ENCODE measurements at regions not wholly inside any gene's neighbourhood (a gene's known extent, or its start where the extent isn't known, plus 50 kb on each side); places are given as distances from the start of the nearest gene placed in this dataset.

DNA sequence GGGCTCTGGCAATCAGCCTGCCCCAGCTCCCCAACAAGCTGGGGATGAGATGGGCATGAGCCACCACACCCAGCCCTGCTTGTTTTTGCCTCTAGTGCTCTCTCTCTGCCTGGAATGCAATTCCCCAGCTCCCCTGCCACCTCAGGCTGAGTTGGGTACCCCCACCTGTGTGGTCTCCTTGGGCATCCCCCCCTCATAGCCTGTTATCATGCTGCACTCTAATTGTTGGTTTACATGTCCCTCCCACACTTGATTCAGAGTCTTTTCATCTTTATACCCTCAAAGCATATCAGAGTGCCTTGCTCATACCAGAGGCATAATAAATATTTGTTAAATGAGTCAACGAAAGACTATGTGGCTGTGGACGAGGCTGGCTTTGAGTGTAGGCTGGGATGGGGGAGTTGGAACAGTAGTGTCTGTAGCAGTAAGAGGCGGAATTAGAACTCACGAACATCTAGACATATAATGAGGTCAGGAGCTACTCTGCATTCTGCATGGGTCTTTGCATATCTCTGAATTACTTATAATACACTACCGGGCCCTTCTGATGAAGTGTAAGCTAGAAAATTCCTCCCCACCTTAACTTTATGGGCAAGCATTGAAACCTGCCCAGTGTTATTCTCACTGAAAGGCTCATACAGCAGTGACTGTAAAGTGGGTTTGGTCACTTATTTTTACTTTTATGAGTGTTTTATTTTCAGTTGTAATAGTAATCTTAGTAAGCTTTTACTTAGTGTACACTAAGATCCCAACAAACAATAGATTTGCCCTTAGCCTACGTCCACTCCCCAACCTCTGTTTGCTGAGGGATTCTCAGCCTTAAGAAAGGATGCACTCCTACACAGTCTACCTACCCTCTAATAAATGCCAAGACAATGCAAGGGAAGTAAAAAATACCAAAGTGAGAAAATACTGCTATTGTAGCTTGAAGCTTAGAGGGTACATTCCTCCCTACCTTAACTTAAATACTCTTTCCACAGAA lies 58.7 kb downstream of the EDN1 start:
- Histone ChIP-seq H3K27me3 (ENCODE audit: control insufficient read depth, insufficient read depth, low read length) (no peaks in the 10 kb centered on the region), H3K9ac (ENCODE audit: low read length in 3 of 3) (no peak overlapping the region), H3K27ac (ENCODE audit: low read depth in 2 of 2, low read length in 2 of 2) (no peak overlapping the region), H3K4me3 (ENCODE audit: low read length in 3 of 3) (no peak overlapping the region), H3K9me3 (ENCODE audit: control insufficient read depth in 2 of 3, insufficient read depth in 1 of 3, low read length in 3 of 3) (peaks cover 0 to 5% (median 0%) of the 10 kb centered on the region in 3 donors), H3K4me1 (ENCODE audit: control insufficient read depth in 2 of 3, insufficient read depth in 2 of 3, low read depth in 1 of 3, low read length in 3 of 3) (peaks cover 0 to 20% (median 10%) of the 10 kb centered on the region in 3 donors), H3K36me3 (ENCODE audit: control insufficient read depth in 2 of 3, insufficient read depth in 3 of 3, low read length in 3 of 3) (no peaks in the 10 kb centered on the region)
- FAIRE-seq (no peak), DNase-seq (no peak)
- intact Hi-C loops (cut with DNase I), result no loop called here
- TF ChIP-seq, protein P1, sequence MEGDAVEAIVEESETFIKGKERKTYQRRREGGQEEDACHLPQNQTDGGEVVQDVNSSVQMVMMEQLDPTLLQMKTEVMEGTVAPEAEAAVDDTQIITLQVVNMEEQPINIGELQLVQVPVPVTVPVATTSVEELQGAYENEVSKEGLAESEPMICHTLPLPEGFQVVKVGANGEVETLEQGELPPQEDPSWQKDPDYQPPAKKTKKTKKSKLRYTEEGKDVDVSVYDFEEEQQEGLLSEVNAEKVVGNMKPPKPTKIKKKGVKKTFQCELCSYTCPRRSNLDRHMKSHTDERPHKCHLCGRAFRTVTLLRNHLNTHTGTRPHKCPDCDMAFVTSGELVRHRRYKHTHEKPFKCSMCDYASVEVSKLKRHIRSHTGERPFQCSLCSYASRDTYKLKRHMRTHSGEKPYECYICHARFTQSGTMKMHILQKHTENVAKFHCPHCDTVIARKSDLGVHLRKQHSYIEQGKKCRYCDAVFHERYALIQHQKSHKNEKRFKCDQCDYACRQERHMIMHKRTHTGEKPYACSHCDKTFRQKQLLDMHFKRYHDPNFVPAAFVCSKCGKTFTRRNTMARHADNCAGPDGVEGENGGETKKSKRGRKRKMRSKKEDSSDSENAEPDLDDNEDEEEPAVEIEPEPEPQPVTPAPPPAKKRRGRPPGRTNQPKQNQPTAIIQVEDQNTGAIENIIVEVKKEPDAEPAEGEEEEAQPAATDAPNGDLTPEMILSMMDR (IDR thresholded peaks at IDR 0.05; ENCODE audit: borderline replicate concordance, extremely low read depth, insufficient read depth), result no peak

DNA sequence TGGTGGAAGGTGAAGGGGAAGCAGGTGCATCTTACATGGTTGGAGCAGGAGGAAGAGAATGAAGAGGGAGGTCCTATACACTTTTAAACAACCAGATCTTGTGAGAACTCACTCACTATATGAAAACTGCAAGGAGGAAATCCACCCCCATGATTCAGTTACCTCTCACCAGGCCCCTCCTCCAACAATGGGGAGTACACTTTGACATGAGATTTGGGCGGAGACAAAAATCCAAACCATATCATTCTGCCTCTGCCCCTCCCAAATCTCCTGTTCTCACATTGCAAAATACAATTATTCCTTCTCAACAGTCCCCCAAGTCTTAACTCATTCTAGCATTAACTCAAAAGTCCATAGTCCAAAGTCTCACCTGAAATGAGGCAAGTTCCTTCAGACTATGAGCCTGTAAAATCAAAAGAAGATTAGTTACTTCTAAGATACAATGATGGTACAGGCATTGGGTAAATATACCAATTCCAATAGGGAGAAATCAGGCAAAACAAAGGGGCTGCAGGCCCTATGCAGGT lies 60.5 kb downstream of the EDN1 start:
- H3K36me3 ChIP-seq (ENCODE audit: control insufficient read depth in 2 of 3, insufficient read depth in 3 of 3, low read length in 3 of 3), result no peaks in the 10 kb centered on the region
- FAIRE-seq (no peak), DNase-seq (no peak)
- peaks cover 0 to 5% (median 0%) of the 10 kb centered on the region in 3 donors for H3K9me3 ChIP-seq (ENCODE audit: control insufficient read depth in 2 of 3, insufficient read depth in 1 of 3, low read length in 3 of 3)
- peak overlapping the region in 1 of 2 donors; percentile 44 for H3K27ac ChIP-seq (ENCODE audit: low read depth in 2 of 2, low read length in 2 of 2)
- no peak overlapping the region for H3K4me3 ChIP-seq (ENCODE audit: low read length in 3 of 3)
- intact Hi-C loops (cut with DNase I), result no loop called here
- H3K9ac ChIP-seq (ENCODE audit: low read length in 3 of 3), result no peak overlapping the region
- H3K27me3 ChIP-seq (ENCODE audit: control insufficient read depth, insufficient read depth, low read length), result no peaks in the 10 kb centered on the region
- peaks cover 0 to 17% (median 6%) of the 10 kb centered on the region in 3 donors for H3K4me1 ChIP-seq (ENCODE audit: control insufficient read depth in 2 of 3, insufficient read depth in 2 of 3, low read depth in 1 of 3, low read length in 3 of 3)
- TF ChIP-seq, protein P1 (IDR thresholded peaks at IDR 0.05; ENCODE audit: borderline replicate concordance, extremely low read depth, insufficient read depth), result no peak

DNA sequence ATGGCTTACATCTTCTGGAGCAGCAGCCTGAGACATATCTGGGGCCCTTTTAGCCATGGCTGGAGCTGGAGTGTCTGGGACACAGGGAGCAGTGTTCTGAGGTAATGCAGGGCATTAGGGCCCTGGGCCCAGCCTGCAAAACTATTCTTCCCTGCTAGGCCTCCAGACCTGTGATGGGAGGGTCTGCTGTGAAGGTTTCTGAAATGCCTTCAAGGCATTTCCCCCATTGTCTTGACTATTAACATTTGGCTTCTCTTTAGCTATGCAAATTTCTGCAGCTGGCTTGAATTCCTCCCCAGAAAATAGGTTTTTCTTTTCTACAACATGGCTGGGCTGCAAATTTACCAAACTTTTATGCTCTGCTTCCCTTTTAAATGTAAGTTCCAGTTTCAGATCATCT lies 61.5 kb downstream of the EDN1 start:
- intact Hi-C loops (cut with DNase I), result no loop called here
- no peaks in the 10 kb centered on the region for H3K27me3 ChIP-seq (ENCODE audit: control insufficient read depth, insufficient read depth, low read length)
- DNase-seq, result no peak
- H3K9me3 ChIP-seq (ENCODE audit: control insufficient read depth in 2 of 3, insufficient read depth in 1 of 3, low read length in 3 of 3), result peaks cover 0 to 5% (median 0%) of the 10 kb centered on the region in 3 donors
- H3K9ac ChIP-seq (ENCODE audit: low read length in 3 of 3), result no peak overlapping the region
- TF ChIP-seq, protein P1 (IDR thresholded peaks at IDR 0.05; ENCODE audit: borderline replicate concordance, extremely low read depth, insufficient read depth), result no peak
- H3K27ac ChIP-seq (ENCODE audit: low read depth in 2 of 2, low read length in 2 of 2), result peak overlapping the region; percentile 17 to 48
- H3K4me1 ChIP-seq (ENCODE audit: control insufficient read depth in 2 of 3, insufficient read depth in 2 of 3, low read depth in 1 of 3, low read length in 3 of 3), result peaks cover 0 to 17% (median 6%) of the 10 kb centered on the region in 3 donors
- no peak overlapping the region for H3K4me3 ChIP-seq (ENCODE audit: low read length in 3 of 3)
- H3K36me3 ChIP-seq (ENCODE audit: control insufficient read depth in 2 of 3, insufficient read depth in 3 of 3, low read length in 3 of 3), result no peaks in the 10 kb centered on the region
- no peak for FAIRE-seq
